ENCODE measurements at regions not wholly inside any gene's neighbourhood (a gene's known extent, or its start where the extent isn't known, plus 50 kb on each side); places are given as distances from the start of the nearest gene placed in this dataset.

- TF ChIP-seq ATF2 (tag by site-specific recombination; IDR thresholded peaks at IDR 0.05; ENCODE audit: low read depth) (no peak), ZNF341 (tag by site-specific recombination; IDR thresholded peaks at IDR 0.05; ENCODE audit: low read depth) (no peak)
Observed at GRCh38 chr4:187191676-187192075, 468.0 kb upstream of the FAT1 start (continued).

- no peak overlapping the region for H3K4me3 ChIP-seq (ENCODE audit: low read depth, low read length)
- TF ChIP-seq ZNF48 (tag by site-specific recombination; IDR thresholded peaks at IDR 0.05) (no peak), ZNF366 (tag by site-specific recombination; conservative IDR thresholded peaks at IDR 0.05) (no peak), ZNF558 (tag by site-specific recombination; IDR thresholded peaks at IDR 0.05) (no peak), ZNF792 (tag by site-specific recombination; IDR thresholded peaks at IDR 0.05) (no peak), ZNF239 (tag by site-specific recombination; IDR thresholded peaks at IDR 0.05) (no peak), EGR2 (tag by site-specific recombination; IDR thresholded peaks at IDR 0.05; ENCODE audit: low read depth) (no peak), ZFP41 (tag by site-specific recombination; IDR thresholded peaks at IDR 0.05; ENCODE audit: borderline replicate concordance) (no peak), ZNF785 (tag by site-specific recombination; IDR thresholded peaks at IDR 0.05) (no peak), KLF9 (tag by site-specific recombination; IDR thresholded peaks at IDR 0.05; ENCODE audit: low read depth) (no peak), MEIS1 (CRISPR knock-in tag; IDR thresholded peaks at IDR 0.05; ENCODE audit: borderline replicate concordance) (no peak), ZNF23 (tag by site-specific recombination; IDR thresholded peaks at IDR 0.05; ENCODE audit: borderline replicate concordance) (no peak), ZNF626 (tag by site-specific recombination; IDR thresholded peaks at IDR 0.05) (no peak)
- CTCF ChIA-PET, result no interaction called here
- no peak overlapping the region for H3K27ac ChIP-seq (ENCODE audit: extremely low read depth, low read depth, low read length)
- H3K4me1 ChIP-seq (ENCODE audit: control insufficient read depth, insufficient read depth, low read length), result no peaks in the 10 kb centered on the region
- POLR2A ChIA-PET, result no interaction called here
- no peaks in the 10 kb centered on the region for H3K36me3 ChIP-seq (ENCODE audit: control insufficient read depth in 2 of 2, insufficient read depth in 1 of 2, low read length in 2 of 2)
- H3K9me3 ChIP-seq (ENCODE audit: control insufficient read depth, insufficient read depth, low read depth, low read length), result no peaks in the 10 kb centered on the region
Observed at GRCh38 chr4:187192266-187192665, 468.6 kb upstream of the FAT1 start.

GRCh38 chr4:187193141-187193540 lies 469.5 kb upstream of the FAT1 start:
- H3K36me3 ChIP-seq (ENCODE audit: control insufficient read depth in 2 of 2, insufficient read depth in 1 of 2, low read length in 2 of 2), result no peaks in the 10 kb centered on the region
- ChIA-PET CTCF (no interaction called here), POLR2A (no interaction called here)
- H3K4me3 ChIP-seq (ENCODE audit: low read depth, low read length), result no peak overlapping the region
- no peak overlapping the region for H3K27ac ChIP-seq (ENCODE audit: extremely low read depth, low read depth, low read length)
- no peaks in the 10 kb centered on the region for H3K9me3 ChIP-seq (ENCODE audit: control insufficient read depth, insufficient read depth, low read depth, low read length)
- no peaks in the 10 kb centered on the region for H3K4me1 ChIP-seq (ENCODE audit: control insufficient read depth, insufficient read depth, low read length)
- TF ChIP-seq OVOL3 (tag by site-specific recombination; IDR thresholded peaks at IDR 0.05), result no peak
- TF ChIP-seq ZNF692 (tag by site-specific recombination; IDR thresholded peaks at IDR 0.05), result no peak
- TF ChIP-seq ZNF658 (tag by site-specific recombination; IDR thresholded peaks at IDR 0.05), result no peak
- TF ChIP-seq ZNF837 (tag by site-specific recombination; IDR thresholded peaks at IDR 0.05), result no peak
- no peak for TF ChIP-seq KLF7 (tag by site-specific recombination; IDR thresholded peaks at IDR 0.05; ENCODE audit: borderline replicate concordance)
- TF ChIP-seq ZNF302 (tag by site-specific recombination; IDR thresholded peaks at IDR 0.05; ENCODE audit: low read depth), result no peak
- no peak for TF ChIP-seq ZNF311 (tag by site-specific recombination; IDR thresholded peaks at IDR 0.05; ENCODE audit: borderline replicate concordance)
- no peak for TF ChIP-seq ZNF112 (tag by site-specific recombination; IDR thresholded peaks at IDR 0.05)
- no peak for TF ChIP-seq ZNF677 (tag by site-specific recombination; IDR thresholded peaks at IDR 0.05)
- TF ChIP-seq, protein P1, sequence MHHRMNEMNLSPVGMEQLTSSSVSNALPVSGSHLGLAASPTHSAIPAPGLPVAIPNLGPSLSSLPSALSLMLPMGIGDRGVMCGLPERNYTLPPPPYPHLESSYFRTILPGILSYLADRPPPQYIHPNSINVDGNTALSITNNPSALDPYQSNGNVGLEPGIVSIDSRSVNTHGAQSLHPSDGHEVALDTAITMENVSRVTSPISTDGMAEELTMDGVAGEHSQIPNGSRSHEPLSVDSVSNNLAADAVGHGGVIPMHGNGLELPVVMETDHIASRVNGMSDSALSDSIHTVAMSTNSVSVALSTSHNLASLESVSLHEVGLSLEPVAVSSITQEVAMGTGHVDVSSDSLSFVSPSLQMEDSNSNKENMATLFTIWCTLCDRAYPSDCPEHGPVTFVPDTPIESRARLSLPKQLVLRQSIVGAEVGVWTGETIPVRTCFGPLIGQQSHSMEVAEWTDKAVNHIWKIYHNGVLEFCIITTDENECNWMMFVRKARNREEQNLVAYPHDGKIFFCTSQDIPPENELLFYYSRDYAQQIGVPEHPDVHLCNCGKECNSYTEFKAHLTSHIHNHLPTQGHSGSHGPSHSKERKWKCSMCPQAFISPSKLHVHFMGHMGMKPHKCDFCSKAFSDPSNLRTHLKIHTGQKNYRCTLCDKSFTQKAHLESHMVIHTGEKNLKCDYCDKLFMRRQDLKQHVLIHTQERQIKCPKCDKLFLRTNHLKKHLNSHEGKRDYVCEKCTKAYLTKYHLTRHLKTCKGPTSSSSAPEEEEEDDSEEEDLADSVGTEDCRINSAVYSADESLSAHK (tag by site-specific recombination; IDR thresholded peaks at IDR 0.05), result no peak
- TF ChIP-seq ZFP41 (tag by site-specific recombination; IDR thresholded peaks at IDR 0.05; ENCODE audit: borderline replicate concordance), result no peak
- TF ChIP-seq ZNF394 (tag by site-specific recombination; IDR thresholded peaks at IDR 0.05; ENCODE audit: borderline replicate concordance), result no peak
- no peak for TF ChIP-seq ZNF335 (tag by site-specific recombination; conservative IDR thresholded peaks at IDR 0.05)
- TF ChIP-seq ZNF654 (tag by site-specific recombination; IDR thresholded peaks at IDR 0.05; ENCODE audit: low read depth), result no peak
- no peak for TF ChIP-seq ZNF16 (tag by site-specific recombination; IDR thresholded peaks at IDR 0.05; ENCODE audit: low read depth)
- no peak for TF ChIP-seq ZNF121 (tag by site-specific recombination; IDR thresholded peaks at IDR 0.05)

Measured in HEK293 (cell line).